HG03442 (cell line): ENCODE measurements at regions not wholly inside any gene's neighbourhood (a gene's known extent, or its start where the extent isn't known, plus 50 kb on each side); places are given as distances from the start of the nearest gene placed in this dataset.

ENCODE experiments used
- ATAC-seq: cut with Tn5 transposase; IDR thresholded peaks from one replicate; pipeline ENCODE4 v1.9.1; 2021; ENCODE audit warnings: mild to moderate bottlenecking, moderate library complexity; ENCODE audit not compliant: unreplicated experiment

DNA sequence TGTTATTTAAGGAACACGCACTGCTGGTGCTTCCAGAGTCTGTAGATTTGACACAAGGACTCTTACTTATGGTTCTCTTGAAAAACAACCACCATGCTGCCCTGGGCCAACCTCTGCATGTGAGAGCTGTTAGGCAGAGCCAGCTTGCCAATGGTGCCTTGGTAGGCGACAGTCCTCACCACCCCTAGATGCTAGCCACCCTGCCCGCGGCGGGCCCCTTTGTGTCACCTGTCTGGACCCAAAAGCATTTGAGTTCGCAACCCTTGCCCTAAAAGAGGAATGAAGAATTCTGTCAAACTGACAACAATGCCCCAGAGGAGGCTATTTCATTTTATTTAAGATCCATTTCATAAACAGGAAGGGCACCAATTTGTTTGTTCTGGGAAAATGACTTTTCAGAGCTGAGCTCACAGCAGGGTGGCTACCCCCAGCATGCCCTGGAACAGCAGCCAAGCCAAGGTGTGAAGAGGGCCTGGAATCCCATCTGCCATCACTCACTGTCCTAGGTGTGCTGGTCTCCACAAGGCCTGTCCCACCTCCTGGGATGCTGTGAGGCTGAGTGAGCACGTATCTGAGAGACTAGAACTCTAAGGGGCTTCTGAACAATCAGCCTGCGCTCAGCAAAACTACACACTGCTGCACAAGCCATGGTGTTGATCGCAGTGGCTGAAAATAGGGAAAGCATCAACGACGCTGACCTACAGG is 63.8 kb upstream of the FZD10 start:
- ATAC-seq: no peak

DNA sequence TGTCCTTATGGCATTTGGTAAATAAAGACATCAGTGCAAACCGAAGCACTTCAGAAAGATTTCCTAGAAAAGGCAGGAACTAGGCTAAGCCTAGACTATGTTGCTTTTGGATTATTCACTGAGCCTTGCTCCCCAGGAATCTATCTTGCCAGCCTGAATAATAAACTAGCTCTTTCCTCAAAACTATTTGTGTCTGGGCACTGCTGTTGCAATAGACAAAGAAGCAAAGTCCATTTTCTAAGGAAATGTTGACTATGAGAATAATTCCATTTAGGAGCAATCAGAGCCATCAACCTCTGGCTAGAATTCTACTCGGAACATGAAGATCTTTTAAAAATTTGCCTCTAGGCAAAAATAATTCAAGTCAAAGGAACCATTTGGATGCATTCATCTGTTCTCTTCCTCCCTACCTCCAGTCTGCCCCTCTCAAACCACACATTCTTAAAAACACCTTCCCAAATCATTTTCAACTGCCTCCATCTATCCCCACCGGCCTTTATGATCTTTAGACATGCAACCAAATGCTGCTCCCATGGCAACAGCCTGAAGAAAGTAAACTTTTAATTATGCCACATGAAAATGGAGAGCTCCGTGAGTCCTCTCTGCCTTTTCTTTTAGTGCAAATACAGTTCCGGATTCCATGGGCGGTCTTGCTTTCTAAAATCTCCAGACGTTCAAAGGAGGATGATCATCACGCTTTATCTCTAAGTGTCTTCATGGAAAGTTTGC is 61.5 kb upstream of the FZD10 start:
- ATAC-seq: no peak

DNA sequence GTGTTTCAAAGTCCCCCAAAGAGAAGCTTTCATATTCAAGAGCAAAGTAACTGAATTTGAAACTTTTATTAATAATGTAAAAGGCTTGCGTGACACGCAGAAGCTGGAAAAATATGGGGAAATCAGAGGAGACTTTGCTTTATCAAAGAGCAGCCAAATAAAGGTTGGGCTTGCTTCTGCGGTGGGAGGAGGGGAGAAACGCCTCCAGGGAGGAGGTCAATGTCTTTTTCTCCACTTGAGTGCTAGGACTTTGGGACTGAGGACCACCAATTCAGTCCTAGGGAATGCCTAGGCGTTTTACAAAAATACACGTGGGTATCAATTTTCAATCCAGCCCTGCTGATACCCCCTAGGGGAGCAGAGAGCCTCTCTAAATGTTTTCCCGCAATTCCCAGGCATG is 60.9 kb upstream of the FZD10 start:
- no peak for ATAC-seq

DNA sequence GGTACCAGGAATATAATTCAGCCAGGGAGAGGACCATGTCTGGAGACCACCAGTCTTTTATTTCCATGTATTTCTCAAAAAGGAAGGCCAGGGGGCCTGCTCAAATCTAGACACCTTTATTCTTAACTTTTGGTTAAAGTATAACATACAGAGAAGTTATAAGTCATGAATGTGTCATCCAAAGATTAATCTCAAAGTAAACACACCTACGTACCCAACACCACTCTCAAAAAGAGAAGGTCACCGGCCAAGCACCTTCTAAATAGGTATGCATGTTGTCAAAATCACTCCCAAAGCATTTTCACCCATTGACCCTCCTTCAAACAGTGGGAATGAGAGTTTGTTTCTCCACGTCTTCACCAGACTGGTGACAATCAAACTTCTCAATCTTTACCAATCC is 60.0 kb upstream of the FZD10 start:
- no peak for ATAC-seq

DNA sequence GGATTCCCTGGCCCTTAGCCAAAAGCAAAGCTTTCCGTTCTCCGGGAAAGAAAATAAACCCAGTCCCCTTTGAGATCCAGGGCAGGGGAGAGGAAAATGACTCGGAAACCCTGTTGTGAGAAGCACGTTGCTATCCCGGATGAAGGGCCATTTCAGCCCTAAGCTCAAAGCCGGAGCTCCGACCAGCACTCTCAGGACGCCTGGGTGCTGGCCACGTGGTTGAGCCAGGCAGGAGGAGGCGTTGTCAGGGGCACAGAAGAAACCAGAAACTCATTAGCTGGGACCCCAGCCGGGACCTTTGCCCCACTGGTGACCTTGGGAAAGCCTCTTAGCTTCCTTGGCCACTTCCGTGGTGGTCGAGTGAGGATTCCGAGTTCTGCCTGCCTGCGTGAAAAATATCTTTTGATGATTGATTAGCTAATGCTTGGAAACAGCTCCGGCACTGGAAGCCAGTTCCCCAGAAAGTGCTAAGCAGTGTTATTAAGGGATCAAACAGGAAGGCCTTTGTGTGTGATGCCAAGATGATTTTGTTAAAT is 57.6 kb upstream of the FZD10 start:
- ATAC-seq: no peak

DNA sequence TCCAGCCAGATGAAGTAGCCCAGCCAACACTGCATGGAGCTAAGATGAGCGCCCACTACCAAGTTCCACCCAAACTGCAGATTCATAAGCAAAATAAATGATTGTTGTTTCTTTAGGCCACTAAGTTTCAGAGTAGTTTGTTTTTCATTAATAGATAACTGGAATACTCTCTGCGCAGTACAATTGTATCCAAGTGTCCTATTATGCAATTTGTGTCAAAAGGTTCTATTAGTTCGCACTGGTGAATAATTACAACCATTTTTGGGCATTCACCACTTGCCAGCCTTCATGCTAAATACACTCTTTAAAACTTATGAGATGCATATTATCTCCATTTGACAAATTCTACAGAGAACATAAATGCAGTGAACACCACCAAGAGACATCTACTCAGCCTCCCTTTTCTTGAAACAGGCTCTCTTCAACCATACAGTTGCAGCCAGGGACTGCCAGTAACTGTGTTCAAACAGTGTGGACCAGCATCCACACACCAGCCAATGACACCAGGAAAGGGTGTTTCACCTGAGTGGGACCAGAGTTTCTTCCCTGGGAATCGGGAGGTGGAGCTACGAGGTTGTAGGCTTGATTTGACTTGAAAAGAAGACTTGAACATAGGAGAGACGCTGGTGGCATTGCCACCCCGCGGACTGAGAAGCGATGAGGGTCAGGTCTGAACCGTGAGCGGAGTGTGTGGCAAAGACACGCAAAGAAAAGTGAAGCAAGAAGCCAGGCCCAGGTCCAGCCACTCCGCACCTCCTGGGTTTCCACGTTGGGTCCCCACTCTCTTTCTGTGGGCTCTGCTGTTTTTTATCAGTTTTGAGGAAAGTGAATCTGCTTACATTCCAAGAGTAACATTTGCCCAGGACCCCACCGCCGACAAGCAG is 53.0 kb upstream of the FZD10 start:
- no peak for ATAC-seq

DNA sequence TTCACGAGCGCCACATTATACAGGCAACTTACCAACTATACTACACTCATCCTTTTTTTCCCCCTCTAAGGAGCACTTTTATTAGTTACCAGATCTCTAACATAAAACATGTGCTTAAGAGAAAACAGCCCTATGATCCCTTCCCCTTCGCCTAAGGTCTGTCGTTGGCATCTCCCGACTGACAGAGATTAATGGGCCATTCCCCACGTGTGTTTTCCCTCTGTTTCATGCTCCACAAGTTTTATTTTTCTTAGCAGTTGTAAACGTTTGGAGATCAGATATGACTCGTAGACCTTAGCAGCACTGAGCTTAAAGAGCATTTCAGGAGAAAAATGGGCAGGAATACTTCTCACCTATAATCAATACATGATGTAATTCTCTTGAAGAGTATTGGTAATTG is 51.4 kb upstream of the FZD10 start:
- no peak for ATAC-seq

DNA sequence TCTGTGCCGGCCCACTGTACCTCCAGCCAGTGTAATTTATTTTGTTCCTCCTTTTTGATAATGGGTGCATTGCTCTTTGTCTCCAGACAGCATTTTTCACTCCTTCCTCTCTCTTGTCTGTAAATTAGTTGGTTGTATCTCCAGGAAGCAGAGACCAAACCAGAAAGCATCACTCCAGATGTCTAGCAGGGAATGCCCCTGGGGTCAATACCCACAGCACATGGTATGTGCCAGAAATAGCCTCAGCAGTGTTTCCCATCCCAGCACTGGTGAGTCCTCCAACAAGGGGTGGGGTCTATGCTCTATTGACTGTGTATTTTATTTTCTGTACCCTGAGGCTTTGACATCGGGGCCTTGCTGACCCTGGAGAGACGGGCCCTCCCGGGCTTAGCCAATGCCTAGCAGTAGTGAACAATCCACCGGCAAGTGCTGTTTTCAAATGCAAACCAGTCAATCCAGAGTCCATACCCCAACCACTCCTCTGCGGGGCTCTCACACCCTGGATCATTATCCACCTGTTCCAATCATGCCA is 50.2 kb upstream of the FZD10 start:
- ATAC-seq: no peak
